HEK293 (cell line): ENCODE measurements at regions not wholly inside any gene's neighbourhood (a gene's known extent, or its start where the extent isn't known, plus 50 kb on each side); places are given as distances from the start of the nearest gene placed in this dataset.

Experiments used
- CTCF ChIA-PET: fragments of 350-600 bp; formaldehyde crosslinking; extraction: SDS; loops from one replicate; lab custom pipeline; 2021; ENCODE audit warnings: antibody characterized with exemption; lab: Yijun Ruan, JAX
- POLR2A ChIA-PET: fragments of 300-600 bp; formaldehyde crosslinking; extraction: SDS; loops from one replicate; lab custom pipeline; 2020; ENCODE audit warnings: antibody characterized with exemption, inconsistent platforms; lab: Yijun Ruan, JAX
- H3K27ac ChIP-seq: fragments of 200-500 bp; sonication (Bioruptor generic); 2 replicates; pipeline ENCODE4 v1.5.1; 2014; ENCODE audit warnings: low read depth, low read length, control low read depth, inconsistent platforms; ENCODE audit errors: extremely low read depth
- H3K36me3 ChIP-seq, 2 experiments: fragments of 200-500 bp in 1 of 2; sonication (Bioruptor generic) in 1 of 2; 1 replicate in 1 of 2; 2 replicates in 1 of 2; pipeline ENCODE4 v1.5.1; 2014 to 2017; ENCODE audit warnings: inconsistent platforms in 2 of 2, low read length in 2 of 2; ENCODE audit not compliant: control insufficient read depth in 2 of 2, insufficient read depth in 1 of 2
- H3K4me1 ChIP-seq: fragments of 200-500 bp; sonication (Bioruptor generic); 2 replicates; pipeline ENCODE4 v1.5.1; 2014; ENCODE audit warnings: mild to moderate bottlenecking, low read length, inconsistent platforms; ENCODE audit not compliant: control insufficient read depth, insufficient read depth
- H3K4me3 ChIP-seq: 2 replicates; pipeline ENCODE4 v1.5.1; 2011; ENCODE audit warnings: low read depth, mild to moderate bottlenecking, control low read depth, low read length, moderate library complexity
- H3K9me3 ChIP-seq: fragments of 200-500 bp; sonication (Bioruptor generic); 2 replicates; pipeline ENCODE4 v1.5.1; 2014; ENCODE audit warnings: low read depth, low read length, inconsistent platforms; ENCODE audit not compliant: control insufficient read depth, insufficient read depth
- GLIS2 ChIP-seq: fragments of 450-650 bp; formaldehyde crosslinking; IDR thresholded peaks from 2 replicates; pipeline ENCODE4 v1.5.1; 2016; ENCODE audit warnings: missing biosample characterization, missing genetic modification characterization
- MEIS1 ChIP-seq: sonication (generic); formaldehyde crosslinking; IDR thresholded peaks from 2 replicates; pipeline ENCODE4 v1.8.1; 2022; ENCODE audit warnings: missing genetic modification reagents, mild to moderate bottlenecking, borderline replicate concordance
- SP2 ChIP-seq: fragments of 450-650 bp; formaldehyde crosslinking; IDR thresholded peaks from 2 replicates; pipeline ENCODE4 v1.5.1; 2016; ENCODE audit warnings: missing biosample characterization, missing genetic modification characterization
- ZBTB1 ChIP-seq: fragments of 450-650 bp; formaldehyde crosslinking; IDR thresholded peaks from 2 replicates; pipeline ENCODE4 v1.5.1; 2016; ENCODE audit warnings: missing biosample characterization, missing genetic modification characterization
- ZBTB20 ChIP-seq: fragments of 450-650 bp; formaldehyde crosslinking; IDR thresholded peaks from 2 replicates; pipeline ENCODE4 v1.5.1; 2016; ENCODE audit warnings: missing biosample characterization, missing genetic modification characterization
- ZNF24 ChIP-seq: fragments of 450-650 bp; formaldehyde crosslinking; IDR thresholded peaks from 2 replicates; pipeline ENCODE4 v1.5.1; 2016; ENCODE audit warnings: missing biosample characterization, missing genetic modification characterization
- ZNF335 ChIP-seq: fragments of 450-650 bp; formaldehyde crosslinking; conservative IDR thresholded peaks from 2 replicates; pipeline ENCODE4 v1.5.1; 2016; ENCODE audit warnings: missing biosample characterization, missing genetic modification characterization
- ZNF555 ChIP-seq: fragments of 450-650 bp; formaldehyde crosslinking; conservative IDR thresholded peaks from 2 replicates; pipeline ENCODE4 v1.5.1; 2017; ENCODE audit warnings: missing biosample characterization, mild to moderate bottlenecking, missing genetic modification characterization, inconsistent platforms
- ZNF596 ChIP-seq: fragments of 450-650 bp; IDR thresholded peaks from 2 replicates; pipeline ENCODE4 v1.5.0; 2018; ENCODE audit warnings: missing biosample characterization, mild to moderate bottlenecking, missing genetic modification characterization, moderate library complexity
- ZNF701 ChIP-seq: fragments of 450-650 bp; formaldehyde crosslinking; IDR thresholded peaks from 2 replicates; pipeline ENCODE4 v1.5.1; 2016; ENCODE audit warnings: missing biosample characterization, missing genetic modification characterization
- ZSCAN30 ChIP-seq: fragments of 450-650 bp; IDR thresholded peaks from 2 replicates; pipeline ENCODE4 v1.5.1; 2018; ENCODE audit warnings: missing biosample characterization, mild to moderate bottlenecking, missing genetic modification characterization, moderate library complexity
- TF ChIP-seq, protein P1 (sequence below): fragments of 450-650 bp; formaldehyde crosslinking; IDR thresholded peaks from 2 replicates; pipeline ENCODE4 v1.5.0; 2017; ENCODE audit warnings: missing biosample characterization, missing genetic modification characterization, borderline replicate concordance
- TF ChIP-seq, protein P2 (sequence below): fragments of 450-650 bp; formaldehyde crosslinking; IDR thresholded peaks from 2 replicates; pipeline ENCODE4 v1.5.1; 2016; ENCODE audit warnings: missing biosample characterization, missing genetic modification characterization
- TF ChIP-seq, protein P3 (sequence below): fragments of 450-650 bp; formaldehyde crosslinking; IDR thresholded peaks from 2 replicates; pipeline ENCODE4 v1.5.1; 2016; ENCODE audit warnings: missing biosample characterization, missing genetic modification characterization, borderline replicate concordance
- TF ChIP-seq, protein P4 (sequence below): fragments of 450-650 bp; formaldehyde crosslinking; IDR thresholded peaks from 2 replicates; pipeline ENCODE4 v1.5.1; 2016; ENCODE audit warnings: missing biosample characterization, missing genetic modification characterization

DNA sequence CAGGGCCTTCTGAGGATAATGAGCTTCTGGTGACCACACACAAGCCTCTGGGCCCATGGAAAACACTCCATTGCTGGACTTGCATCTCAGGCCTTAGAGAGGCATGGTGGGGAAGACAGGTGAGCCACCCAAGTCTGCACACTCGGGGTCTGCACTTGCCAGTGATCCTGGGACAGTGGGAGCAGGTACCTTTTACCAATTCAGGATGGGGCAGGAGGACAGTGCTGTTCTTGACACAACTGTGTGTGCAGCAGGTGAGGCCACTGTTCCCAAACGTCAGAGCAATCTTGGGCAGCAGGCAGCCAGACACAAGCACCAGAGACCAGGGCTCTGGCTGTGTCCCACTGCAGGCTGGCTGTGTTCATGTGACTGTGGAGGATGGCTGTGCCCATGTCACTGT, 221.3 kb downstream of the ERMARD start (continued):
- TF ChIP-seq, protein P1, sequence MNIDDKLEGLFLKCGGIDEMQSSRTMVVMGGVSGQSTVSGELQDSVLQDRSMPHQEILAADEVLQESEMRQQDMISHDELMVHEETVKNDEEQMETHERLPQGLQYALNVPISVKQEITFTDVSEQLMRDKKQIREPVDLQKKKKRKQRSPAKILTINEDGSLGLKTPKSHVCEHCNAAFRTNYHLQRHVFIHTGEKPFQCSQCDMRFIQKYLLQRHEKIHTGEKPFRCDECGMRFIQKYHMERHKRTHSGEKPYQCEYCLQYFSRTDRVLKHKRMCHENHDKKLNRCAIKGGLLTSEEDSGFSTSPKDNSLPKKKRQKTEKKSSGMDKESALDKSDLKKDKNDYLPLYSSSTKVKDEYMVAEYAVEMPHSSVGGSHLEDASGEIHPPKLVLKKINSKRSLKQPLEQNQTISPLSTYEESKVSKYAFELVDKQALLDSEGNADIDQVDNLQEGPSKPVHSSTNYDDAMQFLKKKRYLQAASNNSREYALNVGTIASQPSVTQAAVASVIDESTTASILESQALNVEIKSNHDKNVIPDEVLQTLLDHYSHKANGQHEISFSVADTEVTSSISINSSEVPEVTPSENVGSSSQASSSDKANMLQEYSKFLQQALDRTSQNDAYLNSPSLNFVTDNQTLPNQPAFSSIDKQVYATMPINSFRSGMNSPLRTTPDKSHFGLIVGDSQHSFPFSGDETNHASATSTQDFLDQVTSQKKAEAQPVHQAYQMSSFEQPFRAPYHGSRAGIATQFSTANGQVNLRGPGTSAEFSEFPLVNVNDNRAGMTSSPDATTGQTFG (tag by site-specific recombination), result no peak
- TF ChIP-seq ZBTB20 (tag by site-specific recombination), result no peak

DNA sequence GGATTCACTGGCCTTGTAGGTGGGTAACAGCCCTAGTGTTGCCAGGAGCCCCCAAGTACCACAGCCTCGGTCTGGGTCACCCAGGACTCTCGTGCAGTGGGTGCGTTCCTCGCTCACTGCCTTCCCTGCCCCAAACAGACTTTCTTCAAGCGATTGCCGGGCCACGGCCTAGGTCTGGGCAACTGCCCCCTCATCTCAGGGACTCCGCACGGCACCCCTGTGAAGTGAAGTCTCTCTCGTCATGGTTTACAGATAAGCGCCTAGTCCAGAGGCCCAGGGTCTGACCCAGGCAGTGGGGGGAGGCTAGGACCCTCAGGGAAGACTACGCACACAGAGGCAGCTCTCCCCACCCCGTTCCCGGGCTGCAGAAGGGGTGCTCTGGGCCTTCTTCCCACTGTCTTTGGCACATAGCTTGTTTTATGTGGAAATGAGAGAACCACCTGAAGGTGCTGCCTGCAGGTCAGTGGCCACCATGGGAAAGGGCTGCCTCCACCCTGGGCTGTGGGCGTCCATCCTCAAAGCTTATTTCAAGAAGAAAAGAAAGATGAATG, 220.8 kb downstream of the ERMARD start:
- CTCF ChIA-PET, result no interaction called here
- H3K36me3 ChIP-seq, result no peaks in the 10 kb centered on the region
- H3K9me3 ChIP-seq, result no peaks in the 10 kb centered on the region

DNA sequence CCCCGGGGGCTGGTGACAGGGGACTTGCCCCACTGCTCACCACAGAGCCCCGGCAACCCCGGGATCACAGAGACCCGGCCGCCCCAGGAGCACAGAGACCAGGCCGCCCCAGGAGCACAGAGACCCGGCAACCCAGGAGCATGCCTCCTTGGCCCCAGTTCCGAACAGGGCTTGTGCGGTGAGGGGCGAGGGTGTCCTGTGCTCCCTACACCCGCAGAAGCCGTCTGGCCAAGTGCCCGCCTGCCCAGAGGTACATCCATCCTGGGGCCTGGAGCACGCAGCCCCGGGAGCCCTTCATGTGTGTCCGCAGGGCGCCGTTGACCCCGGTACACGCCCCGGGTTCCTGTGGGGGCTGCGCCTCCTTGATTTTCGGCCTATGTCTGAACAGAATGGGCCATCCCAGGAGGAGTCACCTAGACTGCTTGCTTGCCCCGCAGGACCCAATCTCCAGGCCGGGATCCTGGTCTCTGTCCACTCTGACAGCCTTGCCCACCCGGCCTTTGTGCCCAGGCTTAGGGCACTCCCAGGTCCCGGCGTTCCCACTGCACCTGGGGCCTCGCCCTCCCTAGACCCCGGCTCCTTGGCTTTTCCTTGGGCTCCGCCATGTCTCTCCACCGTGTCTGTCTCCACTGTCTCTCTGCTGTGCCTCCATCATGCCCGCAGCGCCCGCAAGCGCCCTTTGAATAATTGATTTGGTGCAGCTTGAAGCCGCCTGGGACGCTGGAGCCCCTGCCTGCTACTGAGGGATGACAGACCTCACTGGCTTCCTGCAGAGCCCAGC, 219.8 kb downstream of the ERMARD start:
- Histone ChIP-seq H3K36me3 (no peaks in the 10 kb centered on the region), H3K9me3 (no peaks in the 10 kb centered on the region), H3K4me1 (no peaks in the 10 kb centered on the region), H3K4me3 (no peak overlapping the region), H3K27ac (no peak overlapping the region)
- ChIA-PET POLR2A (no interaction called here), CTCF (no interaction called here)
- TF ChIP-seq ZSCAN30 (tag by site-specific recombination) (no peak), ZNF701 (no peak), ZNF596 (tag by site-specific recombination) (no peak), ZNF24 (tag by site-specific recombination) (no peak), ZNF555 (tag by site-specific recombination) (no peak), MEIS1 (CRISPR knock-in tag) (no peak), ZNF335 (tag by site-specific recombination) (no peak)
- TF ChIP-seq, protein P2, sequence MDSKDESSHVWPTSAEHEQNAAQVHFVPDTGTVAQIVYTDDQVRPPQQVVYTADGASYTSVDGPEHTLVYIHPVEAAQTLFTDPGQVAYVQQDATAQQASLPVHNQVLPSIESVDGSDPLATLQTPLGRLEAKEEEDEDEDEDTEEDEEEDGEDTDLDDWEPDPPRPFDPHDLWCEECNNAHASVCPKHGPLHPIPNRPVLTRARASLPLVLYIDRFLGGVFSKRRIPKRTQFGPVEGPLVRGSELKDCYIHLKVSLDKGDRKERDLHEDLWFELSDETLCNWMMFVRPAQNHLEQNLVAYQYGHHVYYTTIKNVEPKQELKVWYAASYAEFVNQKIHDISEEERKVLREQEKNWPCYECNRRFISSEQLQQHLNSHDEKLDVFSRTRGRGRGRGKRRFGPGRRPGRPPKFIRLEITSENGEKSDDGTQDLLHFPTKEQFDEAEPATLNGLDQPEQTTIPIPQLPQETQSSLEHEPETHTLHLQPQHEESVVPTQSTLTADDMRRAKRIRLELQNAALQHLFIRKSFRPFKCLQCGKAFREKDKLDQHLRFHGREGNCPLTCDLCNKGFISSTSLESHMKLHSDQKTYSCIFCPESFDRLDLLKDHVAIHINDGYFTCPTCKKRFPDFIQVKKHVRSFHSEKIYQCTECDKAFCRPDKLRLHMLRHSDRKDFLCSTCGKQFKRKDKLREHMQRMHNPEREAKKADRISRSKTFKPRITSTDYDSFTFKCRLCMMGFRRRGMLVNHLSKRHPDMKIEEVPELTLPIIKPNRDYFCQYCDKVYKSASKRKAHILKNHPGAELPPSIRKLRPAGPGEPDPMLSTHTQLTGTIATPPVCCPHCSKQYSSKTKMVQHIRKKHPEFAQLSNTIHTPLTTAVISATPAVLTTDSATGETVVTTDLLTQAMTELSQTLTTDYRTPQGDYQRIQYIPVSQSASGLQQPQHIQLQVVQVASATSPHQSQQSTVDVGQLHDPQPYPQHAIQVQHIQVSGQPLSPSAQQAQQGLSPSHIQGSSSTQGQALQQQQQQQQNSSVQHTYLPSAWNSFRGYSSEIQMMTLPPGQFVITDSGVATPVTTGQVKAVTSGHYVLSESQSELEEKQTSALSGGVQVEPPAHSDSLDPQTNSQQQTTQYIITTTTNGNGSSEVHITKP (tag by site-specific recombination), result no peak

More for the DNA sequence above, 220.8 kb downstream of the ERMARD start:
- Histone ChIP-seq H3K27ac (no peak overlapping the region), H3K4me1 (no peaks in the 10 kb centered on the region), H3K4me3 (no peak overlapping the region)
- POLR2A ChIA-PET, result no interaction called here
- no peak for TF ChIP-seq ZBTB1
- TF ChIP-seq ZSCAN30 (tag by site-specific recombination), result no peak
- TF ChIP-seq, protein P3, sequence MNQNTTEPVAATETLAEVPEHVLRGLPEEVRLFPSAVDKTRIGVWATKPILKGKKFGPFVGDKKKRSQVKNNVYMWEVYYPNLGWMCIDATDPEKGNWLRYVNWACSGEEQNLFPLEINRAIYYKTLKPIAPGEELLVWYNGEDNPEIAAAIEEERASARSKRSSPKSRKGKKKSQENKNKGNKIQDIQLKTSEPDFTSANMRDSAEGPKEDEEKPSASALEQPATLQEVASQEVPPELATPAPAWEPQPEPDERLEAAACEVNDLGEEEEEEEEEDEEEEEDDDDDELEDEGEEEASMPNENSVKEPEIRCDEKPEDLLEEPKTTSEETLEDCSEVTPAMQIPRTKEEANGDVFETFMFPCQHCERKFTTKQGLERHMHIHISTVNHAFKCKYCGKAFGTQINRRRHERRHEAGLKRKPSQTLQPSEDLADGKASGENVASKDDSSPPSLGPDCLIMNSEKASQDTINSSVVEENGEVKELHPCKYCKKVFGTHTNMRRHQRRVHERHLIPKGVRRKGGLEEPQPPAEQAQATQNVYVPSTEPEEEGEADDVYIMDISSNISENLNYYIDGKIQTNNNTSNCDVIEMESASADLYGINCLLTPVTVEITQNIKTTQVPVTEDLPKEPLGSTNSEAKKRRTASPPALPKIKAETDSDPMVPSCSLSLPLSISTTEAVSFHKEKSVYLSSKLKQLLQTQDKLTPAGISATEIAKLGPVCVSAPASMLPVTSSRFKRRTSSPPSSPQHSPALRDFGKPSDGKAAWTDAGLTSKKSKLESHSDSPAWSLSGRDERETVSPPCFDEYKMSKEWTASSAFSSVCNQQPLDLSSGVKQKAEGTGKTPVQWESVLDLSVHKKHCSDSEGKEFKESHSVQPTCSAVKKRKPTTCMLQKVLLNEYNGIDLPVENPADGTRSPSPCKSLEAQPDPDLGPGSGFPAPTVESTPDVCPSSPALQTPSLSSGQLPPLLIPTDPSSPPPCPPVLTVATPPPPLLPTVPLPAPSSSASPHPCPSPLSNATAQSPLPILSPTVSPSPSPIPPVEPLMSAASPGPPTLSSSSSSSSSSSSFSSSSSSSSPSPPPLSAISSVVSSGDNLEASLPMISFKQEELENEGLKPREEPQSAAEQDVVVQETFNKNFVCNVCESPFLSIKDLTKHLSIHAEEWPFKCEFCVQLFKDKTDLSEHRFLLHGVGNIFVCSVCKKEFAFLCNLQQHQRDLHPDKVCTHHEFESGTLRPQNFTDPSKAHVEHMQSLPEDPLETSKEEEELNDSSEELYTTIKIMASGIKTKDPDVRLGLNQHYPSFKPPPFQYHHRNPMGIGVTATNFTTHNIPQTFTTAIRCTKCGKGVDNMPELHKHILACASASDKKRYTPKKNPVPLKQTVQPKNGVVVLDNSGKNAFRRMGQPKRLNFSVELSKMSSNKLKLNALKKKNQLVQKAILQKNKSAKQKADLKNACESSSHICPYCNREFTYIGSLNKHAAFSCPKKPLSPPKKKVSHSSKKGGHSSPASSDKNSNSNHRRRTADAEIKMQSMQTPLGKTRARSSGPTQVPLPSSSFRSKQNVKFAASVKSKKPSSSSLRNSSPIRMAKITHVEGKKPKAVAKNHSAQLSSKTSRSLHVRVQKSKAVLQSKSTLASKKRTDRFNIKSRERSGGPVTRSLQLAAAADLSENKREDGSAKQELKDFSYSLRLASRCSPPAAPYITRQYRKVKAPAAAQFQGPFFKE (tag by site-specific recombination), result no peak
- TF ChIP-seq SP2 (tag by site-specific recombination), result no peak
- TF ChIP-seq GLIS2, result no peak
- TF ChIP-seq, protein P4, sequence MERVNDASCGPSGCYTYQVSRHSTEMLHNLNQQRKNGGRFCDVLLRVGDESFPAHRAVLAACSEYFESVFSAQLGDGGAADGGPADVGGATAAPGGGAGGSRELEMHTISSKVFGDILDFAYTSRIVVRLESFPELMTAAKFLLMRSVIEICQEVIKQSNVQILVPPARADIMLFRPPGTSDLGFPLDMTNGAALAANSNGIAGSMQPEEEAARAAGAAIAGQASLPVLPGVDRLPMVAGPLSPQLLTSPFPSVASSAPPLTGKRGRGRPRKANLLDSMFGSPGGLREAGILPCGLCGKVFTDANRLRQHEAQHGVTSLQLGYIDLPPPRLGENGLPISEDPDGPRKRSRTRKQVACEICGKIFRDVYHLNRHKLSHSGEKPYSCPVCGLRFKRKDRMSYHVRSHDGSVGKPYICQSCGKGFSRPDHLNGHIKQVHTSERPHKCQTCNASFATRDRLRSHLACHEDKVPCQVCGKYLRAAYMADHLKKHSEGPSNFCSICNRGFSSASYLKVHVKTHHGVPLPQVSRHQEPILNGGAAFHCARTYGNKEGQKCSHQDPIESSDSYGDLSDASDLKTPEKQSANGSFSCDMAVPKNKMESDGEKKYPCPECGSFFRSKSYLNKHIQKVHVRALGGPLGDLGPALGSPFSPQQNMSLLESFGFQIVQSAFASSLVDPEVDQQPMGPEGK (tag by site-specific recombination), result no peak
- TF ChIP-seq, all 188 proteins: peak for 0
